Caco-2 (cell line): ENCODE measurements at regions not wholly inside any gene's neighbourhood (a gene's known extent, or its start where the extent isn't known, plus 50 kb on each side); places are given as distances from the start of the nearest gene placed in this dataset.
"Not testable (repeated sequence)": the region's sequence is repeated elsewhere in the genome, so short reads cannot be mapped to it uniquely, and the experiment has no call there.

ENCODE experiments used
- BruUV-seq: library from RNA; stranded (reverse); fragments of 400-500 nt; replicated peaks from 2 replicates; lab custom pipeline; 2021; lab: Mats Ljungman, UMichigan
- CTCF ChIA-PET: fragments of 300-600 bp; sonication (Branson Sonifier 250); formaldehyde crosslinking; loops from one replicate; lab custom pipeline; 2022; ENCODE audit warnings: antibody characterized with exemption; lab: Charles Lee
- POLR2A ChIA-PET: fragments of 300-600 bp; sonication (Branson Sonifier 250); formaldehyde crosslinking; loops from one replicate; lab custom pipeline; 2022; ENCODE audit warnings: antibody characterized with exemption; lab: Charles Lee
- DNase-seq, 2 experiments: peaks; one replicate each; pipeline versions ENCODE4 v3.0.0 to v3.0.0-alpha.2; 2020 to 2022
- H3K27me3 ChIP-seq: replicated peaks from 2 replicates; pipeline ENCODE4 v1.6.0; 2011; ENCODE audit warnings: low read length; ENCODE audit not compliant: control insufficient read depth, insufficient read depth
- H3K36me3 ChIP-seq: 2 replicates; pipeline ENCODE4 v1.5.1; 2011; ENCODE audit warnings: low read length; ENCODE audit not compliant: control insufficient read depth, insufficient read depth
- H3K4me1 ChIP-seq: fragments of 250-450 bp; sonication (Bioruptor Pico); 2 replicates; pipeline ENCODE4 v1.5.1; 2020; ENCODE audit warnings: mild to moderate bottlenecking
- H3K4me3 ChIP-seq: 2 replicates; pipeline ENCODE4 v1.5.1; 2011; ENCODE audit warnings: low read depth, mild to moderate bottlenecking, control low read depth, low read length
- H3K9me3 ChIP-seq: fragments of 250-450 bp; sonication (Bioruptor Pico); 2 replicates; pipeline ENCODE4 v1.5.1; 2020; ENCODE audit warnings: mild to moderate bottlenecking, moderate library complexity
- H3K27ac Mint-ChIP-seq: one replicate; pipeline ENCODE4 v1.8.0; 2022; ENCODE audit warnings: mixed read lengths; ENCODE audit not compliant: unreplicated experiment
- H3K27me3 Mint-ChIP-seq: one replicate; pipeline ENCODE4 v1.8.0; 2022; ENCODE audit warnings: mixed read lengths; ENCODE audit not compliant: insufficient read depth, unreplicated experiment
- H3K36me3 Mint-ChIP-seq: one replicate; pipeline ENCODE4 v1.8.0; 2022; ENCODE audit warnings: mild to moderate bottlenecking, mixed read lengths; ENCODE audit not compliant: insufficient read depth, unreplicated experiment
- H3K4me1 Mint-ChIP-seq: one replicate; pipeline ENCODE4 v1.8.0; 2022; ENCODE audit warnings: low read depth, mixed read lengths; ENCODE audit not compliant: unreplicated experiment
- H3K4me3 Mint-ChIP-seq: one replicate; pipeline ENCODE4 v1.8.0; 2022; ENCODE audit warnings: mild to moderate bottlenecking, moderate library complexity, mixed read lengths; ENCODE audit not compliant: unreplicated experiment
- H3K9me3 Mint-ChIP-seq: one replicate; pipeline ENCODE4 v1.8.0; 2022; ENCODE audit warnings: mixed read lengths; ENCODE audit not compliant: unreplicated experiment
- CTCF ChIP-seq, 2 experiments: fragments of 200-600 bp in 1 of 2; IDR thresholded peaks; 1 replicate in 1 of 2; 2 replicates in 1 of 2; pipeline versions ENCODE4 v1.5.1 to v1.8.0; 2011 to 2022; ENCODE audit warnings: antibody characterized with exemption in 1 of 2, control low read depth in 1 of 2, inconsistent platforms in 1 of 2, low read depth in 1 of 2, low read length in 1 of 2, mild to moderate bottlenecking in 1 of 2, moderate library complexity in 1 of 2; ENCODE audit not compliant: insufficient read depth in 1 of 2, severe bottlenecking in 1 of 2, unreplicated experiment in 1 of 2
- intact Hi-C: fragments of 100-400 bp; cut with micrococcal nuclease; formaldehyde crosslinking; loops from one replicate; pipeline ENCODE4 v1.10.0; 2022; ENCODE audit not compliant: unreplicated experiment

DNA sequence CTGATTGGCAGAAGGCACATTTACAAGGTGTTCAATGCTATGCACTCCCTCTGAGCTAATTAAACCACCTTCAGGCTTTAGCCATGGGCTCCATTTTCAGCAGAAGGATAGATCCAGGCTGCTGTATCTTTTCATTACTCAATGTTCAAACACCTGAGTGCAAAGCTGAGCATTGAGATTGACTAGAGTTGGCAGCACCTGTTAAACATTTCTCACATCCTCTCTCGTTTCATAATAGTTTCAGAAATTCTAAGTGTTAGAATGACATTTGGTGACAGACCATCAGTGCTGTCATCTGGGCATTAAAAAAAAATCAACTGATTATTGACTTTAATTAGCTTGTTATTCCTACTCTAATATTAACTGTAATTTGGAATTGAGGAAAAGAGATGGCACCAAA lies 187.1 kb upstream of the SEMA3E start:
- Histone ChIP-seq H3K4me1 (no peaks in the 10 kb centered on the region), H3K27me3 (no peaks in the 10 kb centered on the region), H3K9me3 (no peaks in the 10 kb centered on the region), H3K4me3 (no peak overlapping the region), H3K36me3 (no peaks in the 10 kb centered on the region)
- Mint-ChIP-seq H3K9me3 (no peaks in the 10 kb centered on the region), H3K27ac (no peak overlapping the region), H3K27me3 (peaks cover 2% of the 10 kb centered on the region), H3K4me3 (no peak overlapping the region), H3K36me3 (no peaks in the 10 kb centered on the region), H3K4me1 (no peaks in the 10 kb centered on the region)
- BruUV-seq = no TSS peak
- CTCF ChIA-PET = no interaction called here
- intact Hi-C loops = no loop called here
- POLR2A ChIA-PET = no interaction called here
- DNase-seq = no peak
- no peak for TF ChIP-seq CTCF (IDR thresholded peaks at IDR 0.05; ENCODE audit: insufficient read depth in 1 of 2, low read depth in 1 of 2, low read length in 1 of 2, severe bottlenecking in 1 of 2, unreplicated experiment in 1 of 2)

DNA sequence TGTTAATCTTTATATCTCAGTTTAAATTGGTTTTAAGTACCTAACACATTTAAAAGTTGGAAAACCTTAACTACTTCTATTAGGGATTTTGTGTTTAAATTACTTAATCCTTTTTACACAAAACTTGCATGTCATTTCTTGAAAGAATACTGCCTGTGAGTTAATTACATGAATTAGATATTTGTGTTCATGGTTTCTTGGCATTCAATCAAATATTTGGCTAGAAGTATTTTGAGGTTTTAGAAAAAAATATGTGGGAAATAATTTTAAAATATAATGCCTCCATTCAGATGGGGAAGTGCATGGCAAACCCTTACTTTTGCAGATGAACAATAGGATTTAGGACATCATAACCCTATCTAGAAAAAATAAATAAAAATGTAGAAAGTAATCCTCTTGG lies 186.5 kb upstream of the SEMA3E start:
- Mint-ChIP-seq H3K4me1 (no peaks in the 10 kb centered on the region), H3K36me3 (no peaks in the 10 kb centered on the region), H3K27ac (no peak overlapping the region), H3K27me3 (peaks cover 2% of the 10 kb centered on the region), H3K9me3 (no peaks in the 10 kb centered on the region), H3K4me3 (no peak overlapping the region)
- ChIA-PET POLR2A (no interaction called here), CTCF (no interaction called here)
- no peak overlapping the region for H3K4me3 ChIP-seq
- TF ChIP-seq CTCF (IDR thresholded peaks at IDR 0.05; ENCODE audit: insufficient read depth in 1 of 2, low read depth in 1 of 2, low read length in 1 of 2, severe bottlenecking in 1 of 2, unreplicated experiment in 1 of 2) = no peak
- intact Hi-C loops = no loop called here
- no TSS peak for BruUV-seq
- no peaks in the 10 kb centered on the region for H3K36me3 ChIP-seq
- H3K9me3 ChIP-seq = no peaks in the 10 kb centered on the region
- H3K27me3 ChIP-seq = no peaks in the 10 kb centered on the region
- DNase-seq = no peak
- no peaks in the 10 kb centered on the region for H3K4me1 ChIP-seq

DNA sequence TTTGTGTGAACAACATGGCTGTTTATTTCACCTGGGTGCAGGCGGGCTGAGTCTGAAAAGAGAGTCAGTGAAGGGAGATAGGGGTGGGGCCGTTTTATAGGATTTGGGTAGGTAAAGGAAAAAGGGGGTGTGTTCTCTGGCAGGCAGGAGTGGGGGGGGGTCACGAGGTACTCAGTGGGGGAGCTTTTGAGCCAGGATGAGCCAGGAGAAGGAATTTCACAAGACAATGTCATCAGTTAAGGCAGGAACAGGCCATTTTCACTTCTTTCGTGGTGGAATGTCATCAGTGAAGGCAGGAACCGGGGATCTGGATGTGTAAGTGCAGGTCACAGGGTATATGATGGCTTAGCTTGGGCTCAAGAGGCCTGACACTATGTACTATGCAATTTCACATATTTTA lies 184.8 kb upstream of the SEMA3E start:
- H3K4me3 ChIP-seq, H3K27ac Mint-ChIP-seq: not testable (repeated sequence)

DNA sequence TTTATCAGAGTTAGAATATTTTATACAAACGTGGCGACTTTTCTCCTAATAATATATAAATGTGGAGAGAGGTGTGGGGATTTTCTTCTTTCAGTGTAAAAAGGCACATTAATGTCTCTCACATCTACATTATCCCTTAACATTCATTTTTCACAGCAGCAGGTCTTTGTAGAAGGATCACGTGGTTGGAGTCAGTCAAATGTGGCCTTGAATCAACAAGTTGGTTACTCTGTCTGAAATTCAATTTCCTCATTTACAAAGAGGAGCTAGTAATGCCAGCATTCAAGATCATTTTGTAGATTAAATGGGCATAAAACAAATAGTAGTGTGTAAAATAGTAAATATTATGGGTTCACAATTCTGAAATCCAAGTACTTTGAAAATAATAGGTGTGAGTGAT lies 183.1 kb upstream of the SEMA3E start:
- intact Hi-C loops = no loop called here
- no peak for TF ChIP-seq CTCF (IDR thresholded peaks at IDR 0.05; ENCODE audit: insufficient read depth in 1 of 2, low read depth in 1 of 2, low read length in 1 of 2, severe bottlenecking in 1 of 2, unreplicated experiment in 1 of 2)
- Histone ChIP-seq H3K4me1 (no peaks in the 10 kb centered on the region), H3K9me3 (no peaks in the 10 kb centered on the region), H3K36me3 (no peaks in the 10 kb centered on the region), H3K4me3 (no peak overlapping the region), H3K27me3 (no peaks in the 10 kb centered on the region)
- ChIA-PET CTCF (no interaction called here), POLR2A (no interaction called here)
- H3K36me3 Mint-ChIP-seq = no peaks in the 10 kb centered on the region
- H3K27ac Mint-ChIP-seq = no peak overlapping the region
- BruUV-seq = no TSS peak
- no peaks in the 10 kb centered on the region for H3K9me3 Mint-ChIP-seq
- DNase-seq = no peak
- no peaks in the 10 kb centered on the region for H3K4me1 Mint-ChIP-seq
- no peak overlapping the region for H3K4me3 Mint-ChIP-seq
- H3K27me3 Mint-ChIP-seq = peaks cover 2% of the 10 kb centered on the region

More for the DNA sequence above, 184.8 kb upstream of the SEMA3E start:
- H3K27me3 ChIP-seq, H3K27me3 Mint-ChIP-seq, H3K4me1 Mint-ChIP-seq, POLR2A ChIA-PET, H3K4me3 Mint-ChIP-seq, DNase-seq, H3K9me3 ChIP-seq, intact Hi-C loops, H3K4me1 ChIP-seq, BruUV-seq, H3K36me3 Mint-ChIP-seq, CTCF ChIA-PET, H3K36me3 ChIP-seq, H3K9me3 Mint-ChIP-seq: not testable (repeated sequence)
